Anterior cingulate cortex (tissue), 58 donors: ENCODE measurements at regions not wholly inside any gene's neighbourhood (a gene's known extent, or its start where the extent isn't known, plus 50 kb on each side); places are given as distances from the start of the nearest gene placed in this dataset.

Experiments used
- DNase-seq, 58 donors: peaks; one replicate each; lab custom pipeline; 2025; lab: John Stamatoyannopoulos, UW

GRCh38 chr1:177849130-177849529 lies 120.7 kb downstream of the SEC16B start:
- DNase-seq = no peak

- DNase-seq = no peak
These were observed 121.3 kb downstream of the SEC16B start for GRCh38 chr1:177848577-177848976.

GRCh38 chr1:177847843-177848242 lies 122.0 kb downstream of the SEC16B start:
- DNase-seq = no peak

DNA sequence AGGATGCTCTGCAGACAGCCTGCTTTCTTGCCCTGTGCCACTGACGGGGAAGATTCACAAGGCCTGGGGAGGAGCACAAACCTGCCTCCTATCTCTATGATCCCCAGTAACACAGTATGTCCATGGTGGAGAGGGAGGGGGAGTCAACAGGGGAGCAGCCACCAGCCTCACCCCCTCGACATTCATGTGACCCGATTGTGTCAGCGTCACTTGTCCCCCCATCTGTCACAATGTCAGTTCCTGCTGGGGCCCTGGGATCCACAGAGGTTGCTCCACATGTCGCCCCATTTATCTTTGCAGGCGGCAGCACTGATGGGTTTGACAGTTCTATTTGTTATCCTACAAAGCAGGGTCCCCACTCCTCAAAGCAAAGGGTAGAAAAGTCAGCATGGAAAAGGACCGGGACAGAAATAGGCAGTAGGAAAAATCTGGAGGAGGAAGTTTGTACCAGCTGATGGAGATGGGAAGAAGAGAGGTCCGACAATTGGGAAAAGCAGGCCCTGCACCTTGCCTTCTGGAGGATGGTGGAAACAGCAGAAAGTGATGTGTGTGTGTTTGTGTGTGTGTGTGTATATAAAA lies 130.9 kb downstream of the SEC16B start:
- DNase-seq = no peak

GRCh38 chr1:177833631-177834030 lies 136.2 kb downstream of the SEC16B start:
- DNase-seq = no peak

DNA sequence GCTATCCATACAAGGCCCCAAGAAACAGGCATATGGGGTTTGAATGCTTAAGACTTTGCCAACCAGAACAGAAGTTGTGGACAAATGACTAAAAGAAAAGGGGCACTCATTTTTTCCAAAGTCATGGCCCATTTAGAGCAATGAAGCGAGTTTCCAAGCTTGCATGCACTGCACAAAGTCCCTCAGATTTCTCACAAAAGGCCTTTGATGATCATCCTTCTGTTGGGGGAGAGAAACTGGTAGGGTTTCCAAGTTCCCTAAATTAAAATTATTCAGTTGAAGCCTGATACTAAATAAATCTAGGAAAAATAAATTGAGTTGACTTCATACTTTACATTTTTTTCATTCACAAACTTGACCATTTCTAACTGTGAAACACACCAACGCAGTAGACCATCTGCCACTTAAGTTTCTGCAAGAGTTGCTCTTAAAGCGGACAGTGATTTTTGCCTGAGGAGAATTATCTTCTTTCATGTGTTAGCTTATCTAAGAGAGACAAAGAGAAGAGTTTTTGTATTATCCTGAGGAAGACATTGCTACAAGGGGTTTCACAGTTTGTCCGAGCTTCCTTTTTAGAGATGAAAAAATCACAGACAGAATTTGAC lies 139.2 kb downstream of the SEC16B start:
- peak in 3 of 58 donors; percentile 12 to 37 (median 23) for DNase-seq

- DNase-seq = no peak
These were observed 144.5 kb downstream of the SEC16B start for GRCh38 chr1:177825276-177825901.

GRCh38 chr1:177824508-177824982 lies 145.3 kb downstream of the SEC16B start:
- DNase-seq = peak in 7 of 58 donors; percentile 1 to 36 (median 17)

DNA sequence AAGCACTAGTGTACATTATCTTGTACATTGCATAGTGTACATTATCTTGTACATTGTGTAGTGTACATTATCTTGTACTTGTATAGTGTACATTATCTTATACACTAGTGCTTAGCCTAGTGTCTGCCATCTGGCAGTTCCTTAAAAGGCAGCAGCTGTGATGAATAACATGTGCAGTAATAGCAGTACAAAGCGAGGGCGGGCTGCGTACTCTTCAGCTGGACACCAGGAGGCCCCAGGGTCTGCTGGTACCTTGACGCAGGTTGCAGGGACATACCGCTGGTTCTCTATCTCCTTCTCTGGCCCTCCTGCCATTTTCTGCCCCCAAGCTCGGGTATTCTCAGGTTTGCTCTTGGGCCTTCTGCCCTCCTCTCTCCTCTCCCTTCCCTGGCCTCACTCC lies 149.6 kb downstream of the SEC16B start:
- peak in 4 of 58 donors; percentile 2 to 39 (median 13) for DNase-seq

GRCh38 chr1:177817937-177818875 lies 151.7 kb downstream of the SEC16B start:
- DNase-seq = no peak

GRCh38 chr1:177812650-177813049 lies 157.2 kb downstream of the SEC16B start:
- no peak for DNase-seq

DNA sequence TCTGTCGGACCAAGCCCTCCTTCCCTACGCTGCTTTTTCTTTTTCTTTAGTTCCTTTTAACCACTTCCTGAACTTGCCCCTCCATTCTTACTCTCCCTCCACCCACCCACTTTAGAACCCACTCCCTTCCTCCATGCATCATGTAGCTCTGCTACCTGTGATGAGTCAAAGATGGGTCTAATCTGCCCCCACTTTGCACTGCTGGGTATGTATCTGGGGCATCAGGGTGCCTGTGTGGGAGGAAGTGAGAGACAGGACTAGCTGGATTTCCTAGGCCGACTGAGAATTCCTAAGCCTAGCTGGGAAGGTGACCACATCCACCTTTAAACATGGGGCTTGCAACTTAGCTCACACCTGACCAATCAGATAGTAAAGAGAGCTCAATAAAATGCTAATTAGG lies 157.7 kb downstream of the SEC16B start:
- DNase-seq = no peak

GRCh38 chr1:177811429-177811828 lies 158.4 kb downstream of the SEC16B start:
- DNase-seq = no peak

- DNase-seq = no peak
These were observed 160.0 kb downstream of the SEC16B start for GRCh38 chr1:177809819-177810218.

- no peak for DNase-seq
These were observed 167.6 kb downstream of the SEC16B start for GRCh38 chr1:177802304-177802703.

DNA sequence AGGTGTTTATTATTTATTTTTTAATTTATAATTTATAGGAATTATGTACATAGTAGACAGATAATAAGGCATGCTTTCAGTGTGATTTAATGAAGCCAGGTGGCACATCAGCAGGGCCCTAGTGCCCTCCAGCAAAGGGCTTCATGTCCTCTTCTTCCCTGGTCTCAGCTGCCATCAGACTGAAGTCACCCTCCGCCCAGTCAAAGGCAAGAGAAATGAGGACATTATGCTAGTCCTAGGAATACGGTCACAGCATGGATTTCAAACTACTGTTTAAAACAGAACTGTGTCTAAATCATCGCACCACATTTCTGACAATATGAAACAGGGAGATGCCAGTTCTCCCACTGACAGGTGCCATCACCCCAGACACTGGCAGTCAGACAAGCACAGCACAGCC lies 168.1 kb downstream of the SEC16B start:
- no peak for DNase-seq

GRCh38 chr1:177800400-177801088 lies 169.3 kb downstream of the SEC16B start:
- no peak for DNase-seq

- no peak for DNase-seq
These were observed 170.1 kb downstream of the SEC16B start for GRCh38 chr1:177799746-177800145.

GRCh38 chr1:177798614-177799013 lies 171.2 kb downstream of the SEC16B start:
- no peak for DNase-seq

DNA sequence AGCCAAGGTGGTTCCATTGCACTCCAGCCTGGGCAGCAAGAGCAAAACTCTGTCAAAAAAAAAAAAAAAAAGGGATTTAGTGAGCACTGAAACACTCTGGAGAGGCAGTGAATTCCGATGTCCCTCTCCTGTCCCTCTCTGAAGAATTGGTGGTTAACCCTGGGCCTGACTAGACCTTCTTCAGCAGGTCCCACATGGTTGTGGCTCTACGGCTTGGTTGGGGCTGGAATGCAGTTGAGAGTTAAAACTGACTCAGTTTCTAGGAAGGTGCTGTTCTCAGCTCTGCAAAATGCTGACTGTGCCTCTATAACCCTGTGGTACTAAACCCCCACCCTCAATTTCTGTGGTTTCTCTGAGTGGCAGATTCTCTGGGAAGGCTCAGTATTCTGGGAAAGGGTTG lies 173.3 kb downstream of the SEC16B start:
- DNase-seq = no peak
